HT1080 (cell line): ENCODE measurements at regions not wholly inside any gene's neighbourhood (a gene's known extent, or its start where the extent isn't known, plus 50 kb on each side); places are given as distances from the start of the nearest gene placed in this dataset.

ENCODE experiments used
- DNase-seq: peaks from one replicate; pipeline ENCODE4 v3.0.0-alpha.2; 2015; ENCODE audit warnings: low read depth

DNA sequence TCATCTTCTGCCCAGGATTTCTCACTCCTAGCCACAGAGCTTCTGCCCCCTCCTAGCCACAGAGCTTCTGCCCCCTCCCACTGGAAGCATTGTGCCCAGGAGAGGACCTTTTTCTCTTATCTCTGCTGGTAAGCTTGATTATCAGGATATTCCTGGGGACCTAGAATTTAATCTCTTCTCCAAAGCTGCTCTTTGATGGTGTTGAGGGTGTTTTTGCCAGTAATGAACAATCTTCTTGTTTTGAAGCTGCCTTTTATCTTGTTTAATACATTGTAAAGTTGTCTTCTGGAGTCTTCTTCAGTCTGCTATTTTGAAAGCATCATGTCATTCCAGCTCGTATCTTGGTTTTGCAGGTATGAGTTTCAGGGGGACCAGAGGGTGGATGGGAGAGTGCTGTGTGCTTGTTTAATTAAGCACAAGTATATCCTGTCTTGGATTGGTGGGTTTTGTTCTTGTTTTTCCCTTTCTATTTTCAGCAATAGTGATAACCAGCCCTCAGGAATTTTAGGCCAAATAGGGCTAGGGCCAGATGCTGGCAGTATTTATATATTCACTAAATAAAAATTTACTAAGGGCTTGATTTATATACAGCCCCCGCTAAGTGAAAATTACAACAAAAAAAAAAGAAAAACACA is 214.0 kb upstream of the DMRT1 start:
- DNase-seq, result no peak

DNA sequence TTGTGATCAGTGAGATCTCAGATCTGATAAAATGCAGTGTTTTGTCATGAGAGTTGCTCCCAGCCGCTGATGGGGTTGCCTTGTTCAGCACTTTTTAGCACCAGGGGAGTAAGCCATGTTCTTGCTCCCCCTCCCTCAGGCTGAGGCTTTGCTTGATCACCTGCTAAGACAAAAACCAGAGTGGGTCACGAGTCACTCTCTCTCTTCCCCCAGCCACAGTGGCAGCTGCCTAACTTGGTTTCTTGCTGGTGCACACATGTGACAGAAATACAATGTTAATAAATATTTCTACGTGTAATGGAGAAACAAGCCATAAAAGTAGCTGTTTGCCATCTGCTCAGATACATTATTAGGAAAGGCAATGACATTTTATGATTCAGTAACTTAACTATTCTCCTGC is 212.4 kb upstream of the DMRT1 start:
- DNase-seq, result no peak

DNA sequence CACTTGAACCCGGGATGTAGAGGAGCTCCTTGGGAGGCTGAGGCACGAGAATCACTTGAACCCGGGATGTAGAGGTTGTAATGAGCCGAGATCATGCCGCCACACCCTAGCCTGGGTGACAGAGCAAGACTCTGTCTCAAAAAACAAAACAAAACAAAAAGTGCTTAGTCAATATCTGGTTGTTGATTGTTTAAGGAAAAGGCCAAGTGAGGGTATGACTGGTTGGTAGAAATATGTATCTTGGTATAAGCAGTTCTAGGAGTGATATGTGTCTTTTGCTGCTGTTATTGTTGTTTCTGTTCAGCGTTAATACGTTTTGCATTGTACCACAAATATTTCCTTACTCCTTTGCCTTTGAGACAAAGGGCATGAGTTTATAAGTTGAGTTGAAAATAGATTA is 210.7 kb upstream of the DMRT1 start:
- no peak for DNase-seq

DNA sequence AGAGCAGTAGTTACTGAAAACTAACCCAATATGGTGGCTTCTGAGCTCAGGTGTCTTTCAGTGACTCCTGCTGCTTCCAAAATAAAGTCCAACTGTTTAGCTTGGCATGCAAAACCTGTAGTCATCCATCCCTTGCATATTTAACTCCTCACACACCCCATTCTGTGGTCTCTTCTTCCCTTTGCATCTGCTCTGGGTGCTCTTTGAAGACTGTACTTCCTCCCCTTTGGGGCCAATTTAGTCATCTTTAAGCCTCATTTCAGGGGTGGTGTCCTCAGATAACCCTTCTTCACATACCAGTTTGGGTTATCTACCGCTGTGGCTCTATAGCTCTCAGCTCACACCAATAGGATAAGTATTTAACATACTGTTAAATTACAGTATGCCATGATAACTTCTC is 209.9 kb upstream of the DMRT1 start:
- peak; percentile 50 for DNase-seq

DNA sequence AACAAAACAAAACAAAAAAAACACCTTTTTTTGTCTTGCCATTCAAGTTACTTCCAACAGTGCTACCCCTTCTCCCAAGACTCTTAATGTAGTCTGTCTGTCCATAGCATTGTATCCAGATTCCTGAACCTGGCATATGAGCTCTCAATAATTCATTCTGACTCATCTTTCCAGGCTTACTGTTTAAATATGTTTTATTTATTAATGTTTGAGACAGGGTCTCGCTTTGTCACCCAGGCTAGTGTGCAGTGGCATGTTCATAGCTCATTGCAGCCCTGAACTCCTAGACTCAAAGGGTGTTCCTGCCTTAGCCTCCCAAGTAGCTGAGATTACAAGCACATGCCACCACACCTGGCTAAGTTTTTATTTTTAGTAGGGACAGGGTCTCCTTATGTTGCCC is 208.0 kb upstream of the DMRT1 start:
- DNase-seq, result no peak

DNA sequence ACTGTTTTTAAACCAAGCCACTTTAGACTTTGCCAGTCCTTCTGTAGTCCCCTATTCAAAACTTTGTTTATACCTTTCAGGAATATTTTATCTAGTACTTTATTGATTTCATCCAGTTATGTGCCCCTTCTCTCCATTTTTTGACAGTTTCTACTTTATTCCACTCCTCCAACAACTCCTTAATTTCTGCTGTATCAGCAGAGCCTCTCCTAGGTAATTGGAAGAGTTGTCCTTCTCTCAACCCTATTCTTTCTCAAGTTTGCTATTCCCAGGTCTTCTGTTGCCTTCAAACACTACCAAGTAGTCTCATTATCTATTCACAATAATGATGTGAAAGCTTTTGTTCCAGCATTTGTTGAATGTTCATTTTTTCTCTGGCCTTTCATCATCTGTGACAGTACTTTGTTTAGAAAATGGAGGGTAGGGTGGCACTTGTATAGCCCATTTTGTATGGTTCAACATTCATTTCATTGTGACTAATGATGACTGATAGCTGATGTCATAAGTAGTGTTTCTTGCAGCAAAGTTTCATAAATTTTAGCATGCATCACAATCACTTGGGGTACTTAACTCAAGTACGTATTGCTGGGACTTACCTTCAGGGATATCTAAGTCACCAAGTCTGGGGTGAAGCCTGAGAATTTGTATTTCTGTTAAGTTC is 204.4 kb upstream of the DMRT1 start:
- DNase-seq, result peak; percentile 6

DNA sequence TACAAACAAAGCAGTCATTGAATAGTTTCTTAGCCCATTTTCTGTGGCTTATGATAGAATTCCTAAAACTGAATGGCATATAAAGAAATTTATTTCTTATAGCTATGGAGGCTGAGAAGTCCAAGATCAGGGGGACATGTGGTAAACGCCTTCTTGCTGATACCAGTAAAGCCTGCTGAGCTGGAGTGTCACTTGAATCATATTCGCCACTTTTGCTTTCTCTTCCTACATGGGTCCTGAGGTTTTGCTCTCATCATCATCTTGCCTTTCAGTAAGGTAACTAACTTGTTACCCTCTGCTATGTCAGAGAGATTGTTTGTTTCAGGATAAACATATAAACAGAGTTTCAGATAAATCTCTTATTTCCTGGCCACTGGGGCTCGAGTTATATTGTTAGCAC is 203.3 kb upstream of the DMRT1 start:
- no peak for DNase-seq

DNA sequence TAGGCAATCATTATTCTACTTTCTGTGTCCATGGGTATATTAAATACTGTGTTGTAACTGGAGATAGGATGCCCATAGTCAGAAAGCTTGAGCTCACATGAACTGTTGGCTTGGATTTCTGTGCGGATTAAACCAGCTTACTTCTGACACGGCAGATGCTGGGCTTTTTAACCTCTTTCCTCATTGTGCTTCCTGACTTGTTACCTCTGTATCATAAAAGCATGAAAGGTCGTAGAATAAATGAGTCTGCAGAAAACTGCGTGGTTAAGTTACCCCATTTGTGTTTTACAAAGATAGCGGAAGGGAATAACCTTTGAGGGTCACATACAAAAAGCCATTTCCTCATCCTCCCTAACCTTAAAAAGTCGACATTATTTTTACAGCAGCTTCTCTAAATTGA is 199.5 kb upstream of the DMRT1 start:
- no peak for DNase-seq

DNA sequence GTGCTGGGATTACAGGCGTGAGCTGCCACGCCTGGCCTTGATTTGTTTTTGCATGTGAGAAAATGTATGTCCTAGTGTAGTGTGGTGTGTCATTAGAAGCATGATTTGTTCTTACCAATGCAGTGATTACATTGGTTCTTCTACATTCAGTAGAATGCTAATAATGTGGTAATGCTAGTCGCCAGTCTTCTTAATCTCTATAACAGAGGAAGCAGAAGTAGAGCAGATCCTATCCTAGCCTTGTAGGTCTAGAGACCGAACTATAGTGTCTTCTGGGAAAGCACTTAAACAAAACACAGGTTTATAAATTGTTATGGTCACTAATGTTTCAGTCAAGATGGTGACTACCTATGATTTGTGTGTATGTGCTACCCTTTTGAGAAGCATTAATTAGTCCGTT is 197.5 kb upstream of the DMRT1 start:
- DNase-seq, result no peak

DNA sequence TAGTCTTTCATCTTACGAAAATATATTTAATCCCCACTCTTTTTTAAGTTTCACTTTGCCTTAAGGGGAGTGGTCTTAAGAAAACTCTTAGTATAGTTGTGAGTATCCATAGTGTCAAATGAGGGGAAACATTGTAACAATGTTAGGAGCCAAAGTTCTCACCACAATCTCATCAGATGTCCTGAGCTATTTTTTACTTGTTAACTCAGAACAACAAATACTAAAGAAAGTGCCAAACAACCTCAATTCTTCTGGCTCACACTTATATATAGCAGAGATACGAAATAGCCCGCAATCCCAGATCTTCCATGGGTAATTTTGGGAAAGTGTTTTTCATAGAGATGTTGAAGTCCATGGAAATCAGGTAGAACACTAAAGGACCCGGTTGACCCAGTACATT is 194.0 kb upstream of the DMRT1 start:
- DNase-seq, result no peak

DNA sequence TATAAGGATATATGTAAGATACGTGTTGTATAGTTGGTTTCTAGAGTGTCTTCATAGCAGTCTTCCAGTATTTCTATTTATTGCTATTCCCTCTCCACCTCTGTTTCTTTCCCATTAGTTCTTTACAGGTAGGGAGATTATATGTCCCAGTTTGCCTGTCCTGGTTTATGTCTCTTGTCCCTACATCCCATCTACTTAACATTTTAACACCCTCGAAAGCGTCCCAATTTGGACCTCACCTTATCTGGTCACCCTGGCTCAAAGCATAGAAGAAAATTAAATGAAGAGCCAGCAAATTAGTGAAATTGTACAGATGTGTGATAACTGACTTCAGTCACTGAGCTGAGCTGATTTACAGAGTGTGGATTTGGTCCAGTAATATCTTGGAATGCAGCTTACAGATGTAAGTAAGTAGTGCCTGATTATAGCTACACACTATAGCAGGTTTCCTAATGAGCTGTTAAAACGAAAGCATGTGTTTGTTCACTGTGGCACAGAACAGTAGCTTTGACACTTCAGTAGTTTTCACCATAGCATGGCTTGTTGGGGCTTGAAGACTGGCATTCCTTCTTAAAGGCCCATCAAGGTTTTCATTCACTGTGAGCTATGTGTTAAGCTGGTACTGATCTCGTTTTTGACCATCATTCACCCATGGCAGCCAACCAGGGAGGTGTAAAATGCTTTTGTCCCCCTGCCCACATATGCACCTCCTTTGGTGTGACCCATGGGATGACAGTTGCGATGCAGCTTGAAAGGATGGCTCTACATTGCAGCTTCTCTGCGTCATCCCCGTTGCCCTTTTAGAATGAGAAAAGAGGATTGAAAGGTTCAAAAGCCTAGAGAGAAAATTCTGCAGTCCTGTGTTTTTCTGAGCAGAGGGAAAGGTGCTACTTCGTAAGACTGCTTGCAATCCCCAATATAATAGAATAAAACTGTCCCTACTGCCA is 192.1 kb upstream of the DMRT1 start:
- DNase-seq, result no peak

DNA sequence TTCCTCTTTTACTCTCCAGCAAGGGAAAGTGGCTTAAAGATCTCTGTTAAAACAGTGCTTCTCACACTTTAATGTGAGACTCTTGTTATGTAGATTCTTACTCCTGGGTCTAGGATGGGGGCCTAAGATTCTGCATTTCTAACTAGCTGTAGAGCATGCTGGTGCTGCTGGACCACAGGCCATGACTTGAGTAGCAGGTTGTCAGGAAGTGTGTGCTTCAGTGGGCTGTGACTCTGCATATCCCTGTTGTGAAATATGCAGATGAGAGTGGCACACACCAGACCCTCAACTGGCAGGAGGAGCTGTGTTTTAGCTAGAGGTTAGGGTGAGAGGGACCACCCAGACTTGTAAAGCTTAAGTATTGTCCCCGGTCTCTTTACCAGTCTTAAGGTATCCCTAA is 191.1 kb upstream of the DMRT1 start:
- peak; percentile 30 for DNase-seq

DNA sequence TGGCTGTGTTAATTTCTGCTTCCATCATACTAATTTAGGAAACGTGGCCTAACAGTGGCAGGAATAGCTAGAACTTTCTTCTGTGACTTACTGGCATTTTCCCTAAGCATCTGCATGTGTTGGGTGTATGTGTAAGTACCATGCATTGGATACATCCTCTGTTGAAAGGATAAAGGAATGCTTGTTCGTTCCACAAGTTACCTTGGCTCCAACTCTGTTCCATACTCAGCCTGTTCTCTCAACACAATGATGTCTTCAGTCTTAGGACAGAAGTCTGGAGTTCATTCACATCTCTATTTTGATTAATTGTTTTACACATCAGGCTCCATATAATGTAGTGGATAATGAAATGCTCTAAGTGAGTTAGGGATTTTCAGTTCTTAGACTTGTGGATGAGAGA is 190.1 kb upstream of the DMRT1 start:
- no peak for DNase-seq

DNA sequence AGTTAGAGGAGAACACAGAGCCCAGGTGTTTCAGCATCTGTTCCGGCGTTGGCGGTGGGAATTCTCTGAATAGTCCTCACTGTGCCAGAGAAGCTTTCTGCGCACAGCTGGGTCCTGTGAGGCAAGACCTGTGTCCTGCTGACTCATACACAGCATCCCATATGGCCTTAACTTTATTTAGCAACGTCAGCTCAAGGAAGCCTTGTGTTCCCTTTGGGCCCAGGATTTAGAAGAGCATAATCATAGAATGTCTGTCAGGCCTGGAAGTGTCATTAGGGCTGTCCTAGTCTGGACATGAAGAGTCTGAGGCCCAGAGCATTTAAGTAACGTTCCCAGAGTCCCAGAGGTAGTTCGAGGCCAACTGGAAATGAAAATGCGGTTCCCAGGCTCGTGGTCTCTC is 188.6 kb upstream of the DMRT1 start:
- no peak for DNase-seq

DNA sequence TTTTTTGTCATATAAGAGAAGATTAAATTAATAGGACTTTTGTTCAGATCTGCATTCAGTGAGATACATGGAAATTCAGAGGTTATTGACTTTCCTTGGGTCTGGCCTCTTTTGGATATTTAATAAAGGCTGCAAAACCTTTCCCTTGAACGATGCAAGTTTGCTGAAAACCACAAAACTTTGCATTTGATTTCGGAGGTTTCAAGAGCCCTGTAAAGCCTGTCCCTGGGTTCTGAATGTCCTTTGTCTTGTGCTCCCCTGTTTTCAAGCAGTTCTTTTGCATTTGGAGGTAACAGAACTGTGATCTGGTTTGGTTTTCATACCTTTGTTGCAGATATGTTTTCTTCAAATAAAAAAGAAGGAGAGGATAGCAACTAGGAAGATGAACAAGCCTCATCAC is 188.1 kb upstream of the DMRT1 start:
- DNase-seq, result no peak

DNA sequence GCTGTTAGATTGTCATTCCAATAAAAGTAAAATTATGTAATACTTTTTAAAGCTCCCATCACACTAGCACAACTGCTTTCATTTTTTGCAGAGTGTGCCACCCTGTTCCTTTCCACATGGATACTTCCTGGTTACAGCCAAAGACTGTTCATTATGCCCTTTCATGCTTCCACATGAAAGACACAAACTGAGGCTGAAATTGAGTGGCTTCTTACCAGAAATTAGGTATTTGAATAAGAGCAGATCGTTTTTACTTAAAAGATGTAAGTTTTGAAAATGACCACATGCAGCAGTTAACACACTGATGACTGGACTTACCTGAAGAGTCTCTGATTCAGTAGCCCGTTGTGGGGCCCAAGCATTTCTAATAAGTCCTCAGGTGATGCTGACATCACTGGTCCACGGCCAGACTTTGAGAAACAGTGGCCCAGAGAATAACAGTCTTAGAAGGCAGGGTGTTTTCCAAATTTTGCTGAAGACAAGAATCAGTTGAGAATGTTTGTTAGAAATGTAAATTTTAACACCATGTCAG is 187.6 kb upstream of the DMRT1 start:
- DNase-seq, result no peak

DNA sequence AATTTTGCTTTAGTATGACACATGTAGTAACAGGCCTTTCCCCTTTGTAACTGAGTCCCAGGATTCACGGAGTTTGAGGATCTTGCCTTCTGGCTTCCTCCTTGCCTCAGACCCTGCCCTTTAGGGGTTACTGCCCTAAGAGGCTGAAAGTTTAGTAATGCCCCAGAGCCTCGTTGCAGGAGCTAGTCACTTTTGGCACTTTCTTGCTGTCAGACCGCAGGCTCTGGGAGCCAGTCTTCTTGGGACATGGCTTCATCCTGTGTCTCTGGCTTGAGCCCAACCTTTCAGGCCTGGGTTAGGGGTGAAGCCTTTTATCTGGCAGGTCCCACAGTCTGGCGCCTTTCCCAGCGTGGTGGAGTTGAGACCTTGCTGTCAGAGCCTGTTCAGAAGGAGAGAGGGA is 185.6 kb upstream of the DMRT1 start:
- DNase-seq, result no peak

DNA sequence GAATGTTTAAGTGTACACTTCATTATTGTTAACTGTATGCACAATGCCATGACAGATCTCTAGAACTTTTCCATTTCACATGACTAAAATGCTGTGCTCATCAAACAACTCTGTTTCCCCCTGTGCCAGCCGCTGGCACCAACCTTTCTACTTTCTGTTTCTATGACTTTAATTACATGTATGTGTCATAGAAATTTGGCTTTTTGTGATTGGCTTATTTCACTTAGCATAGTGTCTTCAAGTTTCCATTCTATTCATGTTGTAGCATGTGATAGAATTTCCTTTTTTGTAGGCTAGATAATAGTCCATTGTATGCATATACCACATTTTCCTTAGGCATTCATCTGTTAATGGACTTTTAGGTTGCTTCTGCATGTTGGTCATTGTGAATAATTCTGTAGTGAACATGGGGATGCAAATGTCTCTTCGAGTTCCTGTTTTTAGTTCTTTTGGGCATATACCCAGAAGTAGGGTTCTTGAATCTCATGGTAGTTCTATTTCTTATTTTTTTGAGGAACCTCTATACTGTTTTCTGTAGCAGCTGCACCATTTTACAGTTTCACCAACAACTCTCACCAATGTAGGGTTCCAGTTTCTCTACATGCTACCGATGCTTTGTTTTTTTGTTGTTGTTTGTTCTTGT is 184.4 kb upstream of the DMRT1 start:
- no peak for DNase-seq

DNA sequence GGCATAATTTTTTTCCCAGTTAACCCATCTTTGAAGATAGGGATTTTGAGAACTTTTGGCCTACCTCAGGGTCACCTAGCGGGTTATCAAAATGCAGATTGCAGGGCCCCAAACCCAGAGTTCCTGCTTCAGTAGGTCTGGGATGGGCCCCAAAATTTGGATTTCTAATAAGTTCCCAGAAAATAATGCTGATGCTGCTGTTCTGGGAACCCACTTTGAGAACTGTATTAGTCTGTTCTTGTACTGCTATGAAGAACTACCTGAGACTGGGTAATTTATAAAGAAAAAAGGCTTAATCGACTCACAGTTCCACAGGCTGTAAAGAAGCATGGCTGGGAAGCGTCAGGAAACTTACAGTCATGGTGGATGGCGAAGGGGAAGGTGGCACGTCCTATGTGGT is 182.2 kb upstream of the DMRT1 start:
- no peak for DNase-seq

DNA sequence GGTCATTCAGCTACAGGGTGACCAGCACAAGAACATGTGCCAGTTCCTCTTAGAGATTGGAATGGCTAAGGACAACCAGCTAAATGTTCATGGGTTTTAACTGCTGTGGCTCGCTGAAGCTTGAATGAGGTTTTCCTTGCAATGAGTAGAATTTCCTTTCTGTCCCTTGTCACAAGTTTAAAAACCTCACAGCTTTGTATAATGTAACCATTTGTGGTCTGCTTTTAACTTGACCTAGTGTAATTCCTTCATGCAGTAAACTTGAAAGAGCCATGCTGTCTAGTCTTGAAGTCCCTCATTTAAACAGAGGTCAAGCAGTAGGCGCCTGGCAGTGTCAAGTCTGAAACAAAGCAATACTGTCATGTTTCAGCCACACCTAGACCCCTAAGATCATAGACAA is 181.3 kb upstream of the DMRT1 start:
- DNase-seq, result no peak

DNA sequence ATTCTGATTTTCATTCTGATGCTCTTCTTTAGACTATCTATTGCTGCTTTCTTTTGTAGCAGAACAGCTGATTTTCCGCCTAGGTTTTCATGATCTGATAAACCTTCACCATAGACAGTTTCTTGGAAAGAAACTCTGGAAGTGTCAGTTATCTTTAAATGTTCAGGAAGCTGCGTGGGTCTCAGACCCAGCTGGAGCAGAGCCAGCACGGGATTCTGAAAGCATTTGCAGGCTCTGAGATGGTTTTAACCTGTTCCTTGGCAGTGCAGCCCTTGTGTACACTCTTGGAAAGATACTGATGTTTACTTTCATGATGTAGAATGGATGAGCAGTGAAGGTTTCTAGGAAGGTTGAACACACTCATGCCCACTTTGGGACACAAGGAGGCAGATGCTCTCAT is 178.0 kb upstream of the DMRT1 start:
- DNase-seq, result no peak

DNA sequence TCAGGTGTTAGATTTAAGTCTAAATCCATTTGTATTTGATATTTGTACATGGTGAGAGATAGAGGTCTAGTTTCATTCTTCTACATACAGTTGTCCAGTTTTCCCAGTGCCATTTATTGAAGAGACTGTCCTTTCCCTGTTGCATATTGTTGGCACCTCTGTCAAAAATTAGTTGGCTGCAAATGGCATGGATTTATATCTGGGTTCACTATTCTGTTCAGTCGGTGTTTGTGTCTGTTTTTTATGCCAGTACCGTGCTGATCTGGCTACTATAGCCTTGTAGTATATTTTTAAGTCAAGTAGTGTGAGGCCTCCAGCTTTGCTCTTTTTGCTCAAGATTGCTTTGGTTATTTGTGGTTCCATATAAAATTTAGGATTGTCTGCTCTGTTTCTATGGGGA is 176.2 kb upstream of the DMRT1 start:
- no peak for DNase-seq
